GM03348 (cell line): ENCODE measurements at regions not wholly inside any gene's neighbourhood (a gene's known extent, or its start where the extent isn't known, plus 50 kb on each side); places are given as distances from the start of the nearest gene placed in this dataset.
A peak's percentile ranks its signal among the peaks of the same experiment; 100 is the strongest.

Experiments used
- DNase-seq: peaks from one replicate; pipeline ENCODE4 v3.0.0; 2012; ENCODE audit warnings: low spot score

DNA sequence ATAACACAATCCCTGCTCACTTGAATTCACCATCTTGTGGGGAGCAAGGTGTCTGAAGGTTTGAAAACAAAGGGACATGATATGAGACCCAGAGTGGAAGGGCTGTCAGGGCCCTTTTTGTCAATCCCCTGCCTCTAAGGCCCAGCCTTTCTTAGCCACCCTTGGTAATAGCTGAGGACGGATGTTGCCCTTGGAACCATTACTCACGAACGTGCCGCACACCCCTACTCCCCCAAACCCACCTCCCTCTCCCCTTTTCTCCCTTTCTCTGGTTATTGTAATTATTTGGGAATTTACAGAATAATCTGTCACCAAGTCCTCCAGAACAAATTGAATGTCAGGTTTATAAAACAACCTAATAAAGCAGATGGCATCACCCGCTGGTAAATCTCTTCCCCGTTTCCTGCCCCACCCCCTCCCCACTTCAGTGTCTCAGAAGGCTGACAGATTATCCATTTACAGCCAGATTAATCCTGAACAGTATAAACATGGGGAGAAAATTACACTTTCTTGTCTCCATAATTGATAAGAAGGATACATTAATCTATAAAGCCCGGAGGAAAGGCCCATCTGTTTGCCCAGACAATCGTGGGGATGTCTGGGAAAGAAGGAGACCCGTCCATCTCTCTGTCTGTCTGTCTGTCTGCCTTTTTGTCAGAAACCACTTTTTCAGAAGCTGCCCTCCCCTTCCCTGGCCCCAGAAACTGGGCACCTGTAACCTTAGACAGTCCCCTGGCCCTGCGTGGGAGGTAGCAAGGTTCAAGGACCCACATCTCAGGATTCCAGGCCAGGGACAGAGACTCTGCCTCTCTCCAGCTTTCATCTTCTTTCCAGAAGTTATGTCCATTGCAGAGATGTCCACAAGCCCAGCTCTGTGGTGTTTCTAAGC, 60.6 kb upstream of the CD34 start:
- no peak for DNase-seq

DNA sequence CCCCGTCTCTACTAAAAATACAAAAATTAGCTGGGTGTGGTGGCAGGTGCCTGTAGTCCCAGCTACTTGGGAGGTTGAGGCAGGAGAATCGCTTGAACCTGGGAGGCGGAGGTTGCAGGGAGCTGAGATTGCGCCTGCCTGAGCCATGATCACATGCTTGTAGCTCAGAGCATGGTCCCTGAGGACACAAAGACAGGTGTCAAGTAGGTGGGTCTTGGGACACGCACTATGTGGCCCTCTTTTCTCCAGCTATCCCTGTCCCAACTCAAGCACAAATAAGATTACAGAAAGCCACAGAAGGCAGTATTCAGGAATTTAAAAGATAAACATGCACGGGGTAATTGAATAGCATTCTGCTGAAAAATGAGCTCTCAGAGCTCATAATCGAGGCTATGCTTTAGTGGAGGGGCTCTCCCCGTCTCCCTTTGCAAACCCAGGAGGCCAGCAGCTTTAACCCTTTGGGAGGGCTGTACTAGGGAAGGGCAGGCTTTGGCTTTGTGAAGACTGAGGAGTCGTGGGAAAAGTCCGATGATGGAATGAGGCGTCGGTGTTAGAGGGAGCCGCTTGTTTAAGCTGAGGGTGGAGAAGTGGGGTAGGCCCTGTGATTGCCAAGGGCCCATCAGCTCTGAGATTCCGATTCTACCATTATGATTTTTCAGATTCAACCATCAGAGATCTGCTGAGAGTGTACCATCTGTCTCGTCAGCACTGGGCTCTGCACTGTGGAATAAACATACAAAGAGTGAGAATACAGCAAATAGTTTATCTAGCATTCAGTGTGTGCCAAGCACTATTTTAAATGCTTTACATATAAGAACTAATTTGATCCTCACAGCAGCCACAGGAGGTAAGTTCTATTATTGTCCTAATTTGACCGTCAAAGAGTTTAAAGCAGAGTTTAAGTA, 59.7 kb upstream of the CD34 start:
- DNase-seq = no peak

GRCh38 chr1:207969528-207969927, 58.6 kb upstream of the CD34 start:
- no peak for DNase-seq

DNA sequence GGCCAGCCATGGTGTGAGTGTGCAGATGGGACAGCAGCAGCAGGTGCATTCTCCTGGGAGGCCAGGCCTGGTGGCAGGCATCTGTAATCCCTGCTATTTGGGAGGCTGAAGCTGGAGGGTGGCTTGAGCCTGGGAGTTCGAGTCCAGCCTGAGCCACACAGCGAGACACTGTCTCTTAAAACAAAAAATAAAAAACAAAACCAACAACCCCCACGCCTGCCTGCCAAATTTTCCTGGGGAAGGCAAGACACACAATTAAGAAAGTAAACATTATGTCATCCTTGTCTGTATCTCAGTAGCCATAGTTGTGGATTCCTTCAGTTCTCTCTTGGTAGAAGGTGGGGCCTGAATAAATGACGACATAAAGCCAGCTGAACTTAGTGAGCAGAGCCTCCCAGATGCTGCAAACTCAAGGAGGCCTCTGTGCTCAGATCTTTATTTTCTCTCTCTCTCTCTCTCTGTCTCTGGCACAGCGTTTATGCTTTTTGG, 57.6 kb upstream of the CD34 start:
- DNase-seq = no peak

GRCh38 chr1:207967703-207968102, 56.8 kb upstream of the CD34 start:
- no peak for DNase-seq

- DNase-seq = no peak
Measured at GRCh38 chr1:207966521-207966920, 55.6 kb upstream of the CD34 start.

- DNase-seq = peak; percentile 24
Measured at GRCh38 chr1:207965392-207966387, 54.8 kb upstream of the CD34 start.

GRCh38 chr1:207964195-207964966, 53.5 kb upstream of the CD34 start:
- DNase-seq = peak; percentile 48

- DNase-seq = peak; percentile 99
Measured at GRCh38 chr1:207963427-207964194, 52.7 kb upstream of the CD34 start.

DNA sequence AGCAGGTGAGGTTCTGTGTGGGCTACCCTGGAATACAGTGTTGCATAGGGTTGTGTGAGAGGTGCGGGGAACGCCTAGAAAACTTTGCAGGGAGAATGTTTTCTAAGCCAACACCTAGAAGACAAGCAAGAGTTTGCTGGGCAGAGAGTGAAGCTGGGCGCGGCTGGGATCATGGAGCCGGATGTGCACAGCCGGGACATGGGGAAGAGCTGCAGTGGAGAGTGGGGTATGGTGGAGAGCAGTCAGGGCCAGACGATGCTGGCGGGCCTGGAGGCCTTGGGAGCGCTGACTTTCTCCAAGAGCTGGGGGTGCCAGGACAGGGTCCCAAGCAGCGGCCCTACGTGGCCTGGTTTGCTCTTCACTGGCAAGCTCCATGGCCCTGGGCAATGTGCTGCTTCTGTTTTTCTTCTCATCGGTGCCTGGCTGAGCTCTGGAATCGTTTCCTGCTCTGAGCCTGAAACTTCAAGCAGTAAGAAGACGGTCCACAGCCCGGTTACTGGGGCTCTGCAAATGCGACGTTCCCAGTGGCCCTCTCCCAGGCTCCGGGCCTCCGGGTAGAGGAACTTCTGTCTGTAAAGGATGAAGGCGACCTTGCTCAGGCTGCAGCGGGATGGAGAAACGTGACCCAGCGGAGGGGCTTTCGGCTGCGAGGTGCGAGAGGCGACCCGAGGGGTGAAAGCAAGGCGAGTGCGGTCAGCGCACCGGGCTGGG, 51.9 kb upstream of the CD34 start:
- DNase-seq = peak; percentile 68
